ENCODE measurements at regions not wholly inside any gene's neighbourhood (a gene's known extent, or its start where the extent isn't known, plus 50 kb on each side); places are given as distances from the start of the nearest gene placed in this dataset.

DNA sequence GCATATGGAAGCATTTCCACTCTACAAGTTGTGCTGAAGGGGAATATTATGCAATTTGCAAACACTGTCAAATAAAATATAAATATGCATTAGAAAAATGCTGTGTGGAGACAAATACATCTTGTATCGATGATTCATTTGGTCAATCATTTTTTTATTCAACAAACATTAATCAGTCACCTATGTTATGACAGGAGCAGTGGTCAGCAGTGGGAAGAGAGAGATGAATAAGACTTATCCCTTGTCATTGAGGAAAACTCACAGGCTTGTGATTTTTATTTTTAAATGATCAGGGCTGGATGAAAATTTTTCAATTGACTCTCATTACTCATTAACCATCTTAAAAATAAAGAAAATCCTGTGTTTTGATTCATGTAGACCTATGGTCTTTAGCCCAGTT, 574.1 kb downstream of the ACTL7B start:
- TF ChIP-seq, protein P1, sequence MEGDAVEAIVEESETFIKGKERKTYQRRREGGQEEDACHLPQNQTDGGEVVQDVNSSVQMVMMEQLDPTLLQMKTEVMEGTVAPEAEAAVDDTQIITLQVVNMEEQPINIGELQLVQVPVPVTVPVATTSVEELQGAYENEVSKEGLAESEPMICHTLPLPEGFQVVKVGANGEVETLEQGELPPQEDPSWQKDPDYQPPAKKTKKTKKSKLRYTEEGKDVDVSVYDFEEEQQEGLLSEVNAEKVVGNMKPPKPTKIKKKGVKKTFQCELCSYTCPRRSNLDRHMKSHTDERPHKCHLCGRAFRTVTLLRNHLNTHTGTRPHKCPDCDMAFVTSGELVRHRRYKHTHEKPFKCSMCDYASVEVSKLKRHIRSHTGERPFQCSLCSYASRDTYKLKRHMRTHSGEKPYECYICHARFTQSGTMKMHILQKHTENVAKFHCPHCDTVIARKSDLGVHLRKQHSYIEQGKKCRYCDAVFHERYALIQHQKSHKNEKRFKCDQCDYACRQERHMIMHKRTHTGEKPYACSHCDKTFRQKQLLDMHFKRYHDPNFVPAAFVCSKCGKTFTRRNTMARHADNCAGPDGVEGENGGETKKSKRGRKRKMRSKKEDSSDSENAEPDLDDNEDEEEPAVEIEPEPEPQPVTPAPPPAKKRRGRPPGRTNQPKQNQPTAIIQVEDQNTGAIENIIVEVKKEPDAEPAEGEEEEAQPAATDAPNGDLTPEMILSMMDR (IDR thresholded peaks at IDR 0.05) = no peak
- no peak overlapping the region for H3K4me3 ChIP-seq (replicated peaks in 1 of 3; ENCODE audit: low read depth in 2 of 3, low read length in 3 of 3)
- H4K20me1 ChIP-seq (ENCODE audit: insufficient read depth, low read length) = no peaks in the 10 kb centered on the region
- H3K79me2 ChIP-seq (ENCODE audit: insufficient read depth, low read length) = no peaks in the 10 kb centered on the region
- H3K36me3 ChIP-seq (replicated peaks in 1 of 2; ENCODE audit: control insufficient read depth in 1 of 2, insufficient read depth in 2 of 2, low read length in 2 of 2) = no peaks in the 10 kb centered on the region
- H3K9me3 ChIP-seq (replicated peaks in 1 of 2; ENCODE audit: control insufficient read depth in 1 of 2, insufficient read depth in 1 of 2, low read length in 2 of 2) = no peaks in the 10 kb centered on the region
- H3K27me3 ChIP-seq (ENCODE audit: control insufficient read depth in 2 of 2, insufficient read depth in 2 of 2, low read length in 2 of 2) = no peaks in the 10 kb centered on the region
- no peak overlapping the region for H2AFZ ChIP-seq (ENCODE audit: insufficient read depth, low read depth, low read length, poor library complexity, severe bottlenecking)
- peaks cover 8% of the 10 kb centered on the region for H3K4me1 Mint-ChIP-seq
- no peaks in the 10 kb centered on the region for H3K9me3 Mint-ChIP-seq
- no peak overlapping the region for H3K4me3 Mint-ChIP-seq
- no peak overlapping the region for H3K27ac ChIP-seq (ENCODE audit: low read depth in 1 of 2, low read length in 2 of 2)
- no peaks in the 10 kb centered on the region for H3K36me3 Mint-ChIP-seq
- intact Hi-C loops (cut with micrococcal nuclease) = no loop called here
- H3K9ac ChIP-seq (ENCODE audit: insufficient read depth, low read length, poor library complexity, severe bottlenecking) = no peak overlapping the region
- peaks cover 0 to 4% (median 2%) of the 10 kb centered on the region in 3 donors for H3K27me3 Mint-ChIP-seq (ENCODE audit: low read depth in 3 of 3)
- no peaks in the 10 kb centered on the region for H3K4me1 ChIP-seq (ENCODE audit: control insufficient read depth in 1 of 2, insufficient read depth in 2 of 2, low read length in 2 of 2)
- H3K27ac Mint-ChIP-seq = no peak overlapping the region
- H3K4me2 ChIP-seq (replicated peaks; ENCODE audit: extremely low read depth, low read length, poor library complexity, severe bottlenecking) = no peak overlapping the region
- DNase-seq = no peak
- no CpG with 5 or more reads among the region's 1 CpG for WGBS (ENCODE audit: insufficient coverage)

DNA sequence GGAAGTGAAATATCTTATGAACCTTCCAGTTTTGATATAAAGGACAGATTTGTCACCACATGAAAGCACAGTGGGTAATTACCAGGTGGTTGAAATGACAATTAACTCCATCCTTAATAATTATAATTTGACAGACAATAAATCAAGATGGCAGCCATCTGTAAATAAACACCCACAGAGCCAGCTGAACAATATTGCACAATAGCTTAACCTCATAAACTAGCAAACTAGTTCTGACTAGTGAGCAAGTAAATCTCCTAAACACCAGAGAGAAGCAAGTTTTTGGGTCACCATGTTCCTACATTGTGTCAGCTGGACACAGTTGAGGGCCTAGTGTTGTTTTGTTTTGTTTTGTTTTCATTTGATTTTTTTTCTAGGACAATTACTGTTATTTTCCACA, 577.4 kb downstream of the ACTL7B start:
- Histone ChIP-seq H3K4me3 (replicated peaks in 1 of 3; ENCODE audit: low read depth in 2 of 3, low read length in 3 of 3) (no peak overlapping the region), H3K9me3 (replicated peaks in 1 of 2; ENCODE audit: control insufficient read depth in 1 of 2, insufficient read depth in 1 of 2, low read length in 2 of 2) (no peaks in the 10 kb centered on the region), H3K36me3 (replicated peaks in 1 of 2; ENCODE audit: control insufficient read depth in 1 of 2, insufficient read depth in 2 of 2, low read length in 2 of 2) (no peaks in the 10 kb centered on the region), H3K9ac (ENCODE audit: insufficient read depth, low read length, poor library complexity, severe bottlenecking) (no peak overlapping the region), H3K27me3 (ENCODE audit: control insufficient read depth in 2 of 2, insufficient read depth in 2 of 2, low read length in 2 of 2) (no peaks in the 10 kb centered on the region), H3K4me2 (replicated peaks; ENCODE audit: extremely low read depth, low read length, poor library complexity, severe bottlenecking) (no peak overlapping the region), H3K79me2 (ENCODE audit: insufficient read depth, low read length) (no peaks in the 10 kb centered on the region), H3K27ac (ENCODE audit: low read depth in 1 of 2, low read length in 2 of 2) (no peak overlapping the region), H2AFZ (ENCODE audit: insufficient read depth, low read depth, low read length, poor library complexity, severe bottlenecking) (no peak overlapping the region), H3K4me1 (ENCODE audit: control insufficient read depth in 1 of 2, insufficient read depth in 2 of 2, low read length in 2 of 2) (no peaks in the 10 kb centered on the region), H4K20me1 (ENCODE audit: insufficient read depth, low read length) (no peaks in the 10 kb centered on the region)
- peaks cover 8% of the 10 kb centered on the region for H3K4me1 Mint-ChIP-seq
- intact Hi-C loops (cut with micrococcal nuclease) = loop anchor here in 1 of 2 donors (10.0 kb wide), 1 partner anchor 814 kb away; no protein-coding TSS in a partner anchor
- no peaks in the 10 kb centered on the region for H3K36me3 Mint-ChIP-seq
- peaks cover 0 to 5% (median 2%) of the 10 kb centered on the region in 3 donors for H3K27me3 Mint-ChIP-seq (ENCODE audit: low read depth in 3 of 3)
- TF ChIP-seq, protein P1 (IDR thresholded peaks at IDR 0.05) = no peak
- no peak overlapping the region for H3K27ac Mint-ChIP-seq
- no peak overlapping the region for H3K4me3 Mint-ChIP-seq
- no peak for DNase-seq
- no peaks in the 10 kb centered on the region for H3K9me3 Mint-ChIP-seq

Data from CD14-positive monocyte (primary cell).